Activated CD4-positive, CD25-positive, alpha-beta regulatory T cell treated with anti-CD3 and anti-CD28 coated beads, Interleukin-2, amount 50 U/mL, for 16 hours (primary cell): ENCODE measurements at regions not wholly inside any gene's neighbourhood (a gene's known extent, or its start where the extent isn't known, plus 50 kb on each side); places are given as distances from the start of the nearest gene placed in this dataset.

Experiments used
- DNase-seq: peaks from one replicate; pipeline ENCODE4 v3.0.0-alpha.2; 2020; ENCODE audit warnings: low read depth, low spot score

DNA sequence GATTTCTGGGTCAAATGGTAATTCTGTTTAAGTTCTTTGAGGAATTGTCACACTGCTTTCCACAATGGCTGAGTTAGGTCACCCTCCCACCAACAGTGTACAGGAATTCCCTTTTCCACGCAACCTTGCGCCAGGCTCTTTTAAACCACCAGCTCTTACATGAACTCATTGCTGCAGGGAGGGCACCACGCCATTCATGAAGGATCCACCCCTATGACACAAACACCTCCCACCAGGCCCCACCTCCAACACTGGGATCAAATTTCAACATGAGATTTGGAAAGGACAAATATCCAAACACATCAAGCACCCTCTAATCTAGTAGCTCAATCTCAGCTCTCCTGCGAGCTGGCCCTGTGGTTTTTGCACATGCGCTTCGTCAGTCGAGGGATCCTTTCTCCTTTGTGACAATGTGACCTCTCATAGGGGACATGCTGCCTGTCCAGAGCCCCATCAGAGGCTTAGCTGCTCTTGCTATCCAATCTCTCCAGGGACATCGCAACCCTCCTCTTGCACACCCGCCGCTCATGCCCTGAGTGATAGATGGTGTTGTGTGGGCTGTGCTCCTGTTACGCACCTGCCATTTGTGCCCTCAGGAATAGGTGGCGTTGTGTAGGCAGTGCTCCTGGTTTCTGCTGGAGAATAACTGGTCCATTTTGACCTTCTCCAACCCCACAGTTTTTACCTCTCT, 328.0 kb downstream of the UQCRFS1 start:
- no peak for DNase-seq

DNA sequence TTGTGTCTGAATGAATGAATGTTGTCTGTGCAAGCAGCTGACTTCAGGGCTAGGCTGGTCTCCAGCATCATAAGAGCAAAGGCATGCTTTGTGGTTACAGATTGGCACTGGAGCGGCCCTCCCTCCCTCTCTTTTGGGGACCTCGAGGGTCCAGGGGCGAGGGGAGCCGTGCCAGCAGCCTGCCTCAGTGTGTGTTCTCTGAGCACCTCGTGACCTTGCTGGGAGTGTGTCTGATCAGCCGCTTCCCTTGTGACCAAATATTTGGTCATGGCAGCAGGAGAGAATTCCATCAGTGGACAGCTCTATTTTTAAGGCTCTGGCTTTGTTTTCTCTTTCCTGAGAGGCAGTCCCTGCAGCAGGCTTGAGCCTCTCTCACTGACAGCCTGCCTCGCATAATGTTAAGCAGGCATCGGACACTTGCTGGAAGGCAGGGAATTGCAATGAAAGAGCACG, 329.7 kb downstream of the UQCRFS1 start:
- DNase-seq, result no peak

DNA sequence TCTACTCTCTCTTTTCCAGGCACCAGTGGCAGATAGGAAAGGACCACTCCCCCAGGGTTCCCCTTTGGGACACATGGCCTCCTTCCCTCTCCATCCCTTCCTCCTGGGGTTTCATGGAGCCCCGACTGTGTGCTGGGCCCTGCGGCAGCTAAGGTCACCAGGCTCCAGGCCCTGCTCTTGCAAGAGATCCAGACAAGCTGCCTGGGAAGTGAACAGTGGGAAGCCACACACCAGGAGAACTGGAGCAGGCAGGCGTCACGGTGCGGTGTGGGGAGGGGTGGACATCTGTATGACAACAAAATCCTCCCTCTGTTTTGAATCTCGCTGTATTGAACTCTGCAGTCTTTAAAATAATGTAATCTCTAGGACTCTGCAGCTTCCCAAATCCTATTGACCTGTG, 330.1 kb downstream of the UQCRFS1 start:
- DNase-seq, result no peak

DNA sequence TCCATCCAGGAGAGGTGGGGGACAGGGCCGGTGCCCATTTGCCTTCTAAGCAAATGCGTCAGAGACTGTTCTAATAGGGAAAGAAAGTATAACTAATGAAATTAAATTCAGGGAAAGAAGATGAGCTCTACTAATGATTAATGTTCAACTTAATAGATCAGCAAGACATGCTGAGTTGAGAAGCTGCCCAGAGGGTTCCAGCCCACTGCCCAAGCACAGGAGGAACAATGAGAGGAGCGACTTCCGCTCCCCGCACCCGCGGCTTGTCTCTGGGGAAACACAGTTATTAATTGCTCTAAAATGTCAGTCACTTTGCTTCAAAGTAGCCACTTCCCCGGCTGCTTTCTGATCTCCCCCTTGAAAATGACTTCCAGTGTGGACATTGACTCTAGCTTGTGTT, 331.3 kb downstream of the UQCRFS1 start:
- no peak for DNase-seq

DNA sequence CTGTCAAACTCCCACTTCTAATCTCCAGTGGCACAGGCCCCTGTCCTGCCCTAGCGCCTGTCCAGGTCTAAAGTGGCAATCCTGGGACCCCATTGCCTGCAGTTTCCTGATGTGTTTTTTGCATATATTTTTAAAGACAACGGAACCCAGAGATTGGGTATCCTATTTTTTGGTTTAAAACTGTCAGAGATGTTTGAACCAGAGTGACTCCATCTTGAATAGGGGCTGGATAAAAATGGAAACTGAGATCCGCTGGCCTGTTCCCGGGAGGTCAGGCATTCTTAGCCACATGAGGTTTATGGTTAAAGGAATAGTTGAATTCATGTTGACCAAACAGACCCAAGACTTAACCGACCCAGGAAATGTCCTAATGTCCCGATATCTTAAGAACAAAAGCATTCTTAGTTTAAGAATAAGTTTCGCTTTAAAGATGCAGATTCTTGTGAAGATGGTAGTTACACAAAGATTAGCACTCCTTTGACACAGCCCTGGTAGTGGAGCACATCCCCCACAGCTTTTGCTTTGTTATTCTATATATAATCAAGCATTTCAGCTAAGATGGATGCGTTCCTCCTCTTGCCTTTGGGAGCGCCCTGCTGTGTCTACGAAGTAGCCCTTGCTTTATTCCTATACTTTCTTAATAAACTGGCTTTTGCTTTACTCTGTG, 332.1 kb downstream of the UQCRFS1 start:
- no peak for DNase-seq

DNA sequence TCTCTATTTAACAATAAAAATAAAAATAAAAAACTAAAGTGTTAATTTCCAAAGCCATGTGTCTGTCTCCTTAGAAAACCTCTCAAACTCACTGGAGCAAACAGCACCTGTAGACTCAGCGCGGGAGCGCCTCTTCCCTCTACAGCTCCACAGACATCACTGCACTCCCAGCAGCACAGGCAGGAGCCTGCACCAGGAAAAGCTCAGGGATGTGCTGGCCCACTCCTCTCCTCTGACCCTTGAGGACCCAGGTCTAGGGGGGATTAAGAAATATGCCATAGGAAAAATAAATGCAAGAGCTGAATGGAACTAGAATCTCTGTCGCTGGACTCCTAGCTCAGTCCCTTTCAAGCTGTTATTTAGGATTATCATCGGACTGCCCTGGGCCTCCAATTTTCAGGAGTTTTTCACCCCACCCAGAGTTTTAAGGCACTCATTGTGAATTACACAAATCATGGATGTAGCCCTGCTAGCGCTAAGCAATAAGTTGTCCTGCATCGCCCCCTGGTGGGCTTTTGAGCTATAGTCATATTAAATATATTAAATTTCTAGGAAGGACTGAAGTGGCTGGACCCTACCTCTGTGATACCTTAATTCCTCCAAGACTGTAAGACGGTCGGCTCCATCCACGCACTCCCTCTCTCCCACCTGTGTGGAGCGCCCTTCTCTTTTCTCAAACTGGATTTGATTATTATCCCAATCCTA, 333.9 kb downstream of the UQCRFS1 start:
- peak; percentile 33 for DNase-seq

DNA sequence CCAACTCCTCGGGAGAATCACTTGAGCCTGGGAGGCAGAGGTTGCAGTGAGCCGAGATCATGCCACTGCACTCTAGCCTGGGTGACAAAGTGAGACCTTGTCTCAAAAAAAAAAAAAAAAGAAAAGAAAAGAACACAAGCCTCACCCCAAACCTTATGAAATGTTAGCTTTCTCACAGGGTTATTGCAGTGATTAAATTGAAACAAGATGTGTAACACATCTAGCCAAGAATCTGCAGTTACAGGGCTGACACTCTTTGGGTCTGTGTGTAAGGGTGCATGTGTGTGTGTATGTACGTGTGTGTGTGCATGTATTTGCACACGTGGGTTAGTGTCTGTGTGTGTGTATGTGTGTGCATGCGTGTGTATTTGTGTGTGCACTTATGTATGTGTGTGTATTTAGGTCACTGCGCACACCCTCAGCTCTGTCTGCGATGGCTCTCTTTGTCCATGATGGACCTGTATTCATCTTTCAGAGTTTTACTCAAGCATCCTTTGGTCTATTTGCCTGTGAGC, 336.3 kb downstream of the UQCRFS1 start:
- no peak for DNase-seq

DNA sequence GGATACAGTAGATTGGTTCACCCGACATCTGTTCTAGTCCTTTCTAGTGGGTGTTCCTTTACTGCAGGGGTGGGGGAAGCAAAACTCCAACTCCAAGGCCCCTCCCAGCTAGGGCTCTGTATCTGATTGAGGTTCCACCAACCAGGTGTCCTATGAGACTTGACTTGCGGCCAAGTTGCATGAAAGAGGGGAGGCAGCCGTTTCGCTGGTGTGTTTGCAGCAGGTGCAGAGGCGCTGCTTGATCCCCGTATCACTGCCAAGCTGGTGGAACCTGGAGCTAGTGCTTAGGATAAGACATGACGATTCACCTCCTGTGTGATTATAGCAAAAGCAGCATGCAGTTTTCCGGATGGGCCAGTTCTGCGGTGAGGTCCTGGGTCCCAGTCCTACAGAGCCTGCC, 338.2 kb downstream of the UQCRFS1 start:
- DNase-seq, result no peak

DNA sequence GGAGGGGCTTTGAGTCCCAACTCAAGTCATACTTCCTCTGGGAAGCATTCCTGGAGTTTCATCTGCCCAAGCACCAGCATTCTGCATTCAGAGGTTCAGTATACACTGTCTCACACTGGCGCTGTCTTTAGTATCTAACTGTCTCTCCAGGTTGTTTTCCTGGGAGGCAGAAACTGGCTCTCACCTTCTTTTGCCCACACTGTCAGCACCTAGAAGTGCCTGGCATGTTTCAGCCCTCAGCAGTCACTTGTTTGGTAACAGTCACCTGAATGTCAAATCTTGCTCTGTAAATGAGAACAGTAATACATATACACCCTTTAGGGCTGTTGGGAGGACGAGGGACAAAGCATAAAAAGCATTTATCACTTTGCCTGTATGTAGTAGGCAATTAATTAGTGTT, 339.6 kb downstream of the UQCRFS1 start:
- DNase-seq, result no peak

DNA sequence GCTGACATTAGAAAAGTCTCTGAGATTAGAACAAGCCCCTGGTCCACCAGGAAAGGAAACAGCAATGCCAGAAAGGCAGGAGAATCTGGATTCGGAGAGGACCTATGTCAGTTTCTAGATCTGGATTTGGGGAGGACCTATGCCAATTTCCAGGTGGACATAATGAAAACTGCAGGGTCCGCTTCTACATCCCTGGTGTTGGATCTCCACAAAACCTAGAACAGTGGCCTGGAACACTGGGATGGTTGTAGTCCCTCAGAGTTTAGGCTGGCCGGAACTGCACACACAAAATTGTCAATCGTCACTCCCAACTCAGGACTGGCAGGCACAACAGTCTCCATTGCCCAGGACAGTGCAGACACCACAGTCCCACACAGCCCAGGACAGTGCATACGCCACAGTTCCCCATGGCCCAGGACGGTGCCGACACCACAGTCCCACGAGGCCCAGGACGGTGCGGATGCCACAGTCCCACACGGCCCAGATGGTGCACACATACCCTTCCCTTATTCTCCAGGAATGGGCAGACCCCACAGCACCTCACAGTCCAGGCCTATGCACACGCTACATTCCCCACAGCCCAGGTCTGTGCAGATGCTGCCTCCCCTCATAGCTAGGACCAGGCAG, 341.7 kb downstream of the UQCRFS1 start:
- DNase-seq, result no peak

DNA sequence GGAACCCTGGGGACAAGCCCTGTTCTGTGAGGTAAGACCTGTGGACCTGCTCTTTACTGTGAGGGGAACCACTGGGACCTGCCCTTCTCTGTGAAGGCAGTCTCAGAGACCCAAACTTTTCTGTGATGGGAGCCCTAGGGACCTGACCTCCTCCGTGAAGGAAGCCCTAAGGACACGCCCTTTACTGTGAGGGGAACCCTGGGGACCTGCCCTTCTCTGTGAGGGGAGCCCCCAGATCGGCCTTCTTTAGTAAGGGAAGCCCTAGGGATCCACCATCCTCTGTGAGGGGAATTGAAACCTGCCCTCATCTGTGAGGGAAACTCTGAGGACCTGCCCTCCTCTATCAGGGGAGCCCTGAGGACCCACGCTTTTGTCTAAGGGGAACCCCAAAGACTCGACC, 343.5 kb downstream of the UQCRFS1 start:
- no peak for DNase-seq

DNA sequence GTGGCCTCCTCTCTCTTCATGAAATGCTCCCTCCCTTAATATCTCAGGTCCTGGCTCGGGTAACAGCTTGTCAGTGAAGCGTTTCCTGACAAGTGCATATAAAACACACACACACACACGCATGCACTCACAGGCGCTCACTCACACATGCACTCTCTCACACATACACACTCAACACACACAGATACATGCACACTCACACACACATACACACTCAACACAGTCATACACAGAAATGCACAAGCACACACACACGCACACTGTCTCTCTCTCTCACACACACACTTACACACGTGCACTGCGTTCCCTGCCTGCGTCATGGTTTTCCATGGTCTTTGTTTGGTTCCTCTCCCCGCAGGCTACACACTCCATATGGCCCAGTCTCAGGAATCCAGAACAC, 344.1 kb downstream of the UQCRFS1 start:
- DNase-seq, result no peak

DNA sequence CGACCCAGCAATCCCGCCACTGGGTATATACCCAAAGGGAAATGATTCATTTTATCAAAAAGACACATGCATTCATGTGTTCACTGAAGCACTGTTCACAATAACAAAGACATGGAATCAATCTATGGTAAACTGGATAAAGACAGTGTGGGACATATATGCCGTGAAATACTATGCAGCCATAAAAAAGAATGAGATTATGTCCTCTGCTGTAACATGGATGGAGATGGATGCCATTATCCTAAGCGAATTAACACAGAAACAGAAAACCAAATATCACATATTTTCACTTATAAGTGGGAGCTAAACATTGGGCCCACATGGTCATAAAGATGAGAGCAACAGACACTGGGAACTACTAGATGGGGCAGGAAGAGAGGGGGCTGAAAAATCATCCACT, 345.0 kb downstream of the UQCRFS1 start:
- no peak for DNase-seq

DNA sequence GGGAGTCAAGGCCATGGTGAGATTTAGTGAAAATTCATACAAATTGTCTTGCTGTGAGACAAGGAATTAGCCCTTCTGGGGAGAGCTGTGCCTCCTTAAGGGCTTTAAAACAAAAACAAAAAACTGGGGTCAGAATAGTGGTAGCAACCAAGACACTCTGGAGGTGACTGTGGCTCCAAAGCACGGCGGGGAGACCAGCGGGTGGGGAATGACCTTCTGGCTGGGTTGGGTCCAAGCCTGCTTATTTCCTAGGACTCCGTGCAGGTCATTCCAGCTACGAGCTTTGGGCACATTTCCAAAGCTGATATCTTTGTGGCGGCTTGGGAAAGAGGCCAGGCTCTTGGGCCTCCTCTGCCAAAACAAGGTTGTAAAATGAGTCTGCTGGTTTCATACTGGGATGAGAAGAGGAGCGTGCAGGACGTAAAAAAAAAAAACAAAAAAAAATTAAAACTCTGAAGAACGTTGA, 348.3 kb downstream of the UQCRFS1 start:
- DNase-seq, result no peak

DNA sequence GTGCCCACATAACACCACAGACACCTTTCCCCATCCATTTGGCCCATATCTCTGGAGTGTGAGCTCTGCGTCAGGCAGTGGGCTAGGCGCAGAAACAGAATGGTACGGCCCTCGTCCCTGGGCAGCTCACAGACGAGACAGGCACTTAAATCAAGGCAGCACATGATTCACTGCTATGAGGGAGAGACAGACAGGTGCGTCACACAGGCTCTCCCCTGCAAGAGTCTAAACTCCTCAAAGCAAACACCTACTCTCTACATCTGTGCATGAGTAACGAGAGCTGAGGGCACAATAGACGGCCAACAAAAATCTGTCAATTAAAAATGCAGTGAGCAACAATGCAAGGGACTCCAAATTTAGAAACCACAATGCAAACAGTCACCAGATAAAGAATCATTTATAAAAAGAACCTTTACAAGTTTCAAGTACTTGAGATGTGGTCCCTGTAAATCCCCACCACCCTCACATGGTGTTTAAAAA, 348.9 kb downstream of the UQCRFS1 start:
- no peak for DNase-seq

DNA sequence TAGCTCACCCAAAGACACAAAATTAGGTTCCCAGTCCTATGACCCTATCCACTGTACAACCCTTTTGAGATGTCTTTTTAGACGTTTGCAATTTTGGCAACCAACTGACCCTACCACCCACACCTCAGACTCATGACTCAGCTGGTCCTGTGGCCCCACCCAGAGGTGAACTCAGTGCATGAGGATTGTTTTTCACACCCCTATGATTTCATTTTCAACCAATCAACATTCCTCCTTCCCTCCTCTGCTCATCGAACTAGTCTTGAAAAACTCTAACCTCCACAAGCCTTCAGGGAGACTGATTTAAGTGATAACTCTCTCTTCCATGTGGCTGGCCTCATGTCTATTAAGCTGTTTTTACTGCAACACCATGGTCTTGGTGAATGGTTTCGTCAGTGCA, 350.7 kb downstream of the UQCRFS1 start:
- DNase-seq, result no peak

DNA sequence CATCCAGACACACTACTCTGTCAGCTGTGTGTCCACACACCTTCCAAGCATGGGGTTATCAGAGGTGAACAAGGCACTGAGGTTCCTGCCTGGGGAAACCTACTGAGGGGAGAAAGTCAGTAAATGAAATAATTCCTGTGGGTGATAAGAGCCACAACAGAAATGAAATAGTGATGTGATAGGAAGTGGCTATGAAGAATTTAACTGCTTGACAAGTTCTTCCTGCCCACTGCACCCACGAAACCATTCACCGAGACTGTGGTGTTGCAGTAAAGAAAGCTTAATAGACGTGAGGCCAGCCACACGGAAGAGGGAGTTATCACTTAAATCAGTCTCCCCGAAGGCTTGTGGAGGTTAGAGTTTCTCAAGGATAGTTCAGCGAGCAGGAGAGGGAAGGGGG, 353.1 kb downstream of the UQCRFS1 start:
- no peak for DNase-seq

DNA sequence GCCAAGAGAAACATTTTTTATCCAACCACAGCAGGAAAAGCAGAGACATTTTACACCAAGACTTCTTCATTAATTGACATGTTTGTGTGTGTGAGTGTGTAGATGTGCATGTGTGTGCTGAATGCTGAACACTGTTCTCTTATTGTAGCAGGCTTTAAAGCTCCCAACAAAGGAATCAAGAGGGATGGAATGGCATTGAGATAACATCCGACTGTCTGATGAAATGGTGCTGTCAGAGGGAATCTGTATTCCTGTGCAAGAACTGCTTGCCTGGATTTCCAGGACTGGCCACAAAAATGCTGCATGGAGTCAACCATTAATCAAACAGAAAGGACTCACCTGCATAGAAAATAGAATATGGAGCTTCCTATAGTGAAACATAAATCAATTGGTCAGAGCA, 354.0 kb downstream of the UQCRFS1 start:
- no peak for DNase-seq

DNA sequence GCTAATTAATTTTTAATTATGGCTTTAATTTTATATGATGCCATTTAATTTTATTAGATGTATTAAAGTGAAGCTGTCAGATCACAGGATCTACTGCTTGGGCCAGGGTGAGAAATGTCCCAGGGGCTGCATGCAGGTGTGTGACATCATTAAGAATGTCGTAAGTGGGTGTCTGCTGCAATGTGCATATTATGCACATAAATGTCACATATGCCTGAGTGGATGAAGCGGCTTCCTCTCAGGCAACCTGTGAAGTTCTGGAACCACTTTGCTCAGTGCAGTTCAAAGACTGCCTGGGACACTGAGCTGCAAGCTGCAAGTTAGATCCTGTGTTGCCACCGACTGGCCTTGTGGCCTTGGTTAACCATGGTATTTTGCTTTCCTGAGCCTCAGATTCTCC, 355.0 kb downstream of the UQCRFS1 start:
- DNase-seq, result no peak

DNA sequence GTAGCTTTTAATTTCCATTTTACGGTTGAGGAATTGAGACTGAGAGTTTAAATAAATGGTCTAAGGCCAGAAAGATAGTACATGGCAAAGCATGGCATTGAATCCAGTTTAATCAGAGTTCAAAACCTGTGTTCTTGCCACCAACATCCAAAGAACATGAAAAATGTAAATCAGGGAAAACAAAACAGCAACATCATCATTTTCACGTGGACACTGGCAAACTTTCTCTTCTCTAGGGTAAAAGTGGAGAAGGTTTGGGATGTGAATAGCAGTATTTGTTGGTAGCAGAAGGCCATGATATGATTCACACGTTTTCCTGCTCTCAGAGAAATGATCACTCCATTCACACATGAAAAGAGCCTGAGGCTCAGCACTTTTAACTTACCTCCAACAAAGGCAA, 357.7 kb downstream of the UQCRFS1 start:
- DNase-seq, result no peak

DNA sequence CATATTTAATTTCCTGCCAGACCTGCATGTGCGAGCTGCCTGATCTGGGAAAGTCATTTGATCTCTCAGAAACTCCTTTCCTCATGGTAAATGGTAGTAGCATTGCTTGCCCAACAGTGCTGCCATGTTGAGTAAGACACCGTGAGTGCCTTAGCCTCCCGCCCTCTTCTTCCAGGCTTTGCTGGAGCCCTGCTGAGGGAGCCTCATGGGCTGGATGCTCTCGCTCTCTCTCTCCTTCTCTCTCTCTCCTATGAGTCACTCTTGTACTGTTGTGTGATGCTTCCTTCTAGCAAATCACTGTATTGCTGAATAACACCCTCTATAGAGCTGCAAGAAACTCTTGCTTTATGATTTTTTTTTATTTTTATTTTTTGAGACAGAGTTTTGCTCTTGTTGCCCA, 365.5 kb downstream of the UQCRFS1 start:
- DNase-seq, result no peak
